ENCODE measurements at regions not wholly inside any gene's neighbourhood (a gene's known extent, or its start where the extent isn't known, plus 50 kb on each side); places are given as distances from the start of the nearest gene placed in this dataset.

DNA sequence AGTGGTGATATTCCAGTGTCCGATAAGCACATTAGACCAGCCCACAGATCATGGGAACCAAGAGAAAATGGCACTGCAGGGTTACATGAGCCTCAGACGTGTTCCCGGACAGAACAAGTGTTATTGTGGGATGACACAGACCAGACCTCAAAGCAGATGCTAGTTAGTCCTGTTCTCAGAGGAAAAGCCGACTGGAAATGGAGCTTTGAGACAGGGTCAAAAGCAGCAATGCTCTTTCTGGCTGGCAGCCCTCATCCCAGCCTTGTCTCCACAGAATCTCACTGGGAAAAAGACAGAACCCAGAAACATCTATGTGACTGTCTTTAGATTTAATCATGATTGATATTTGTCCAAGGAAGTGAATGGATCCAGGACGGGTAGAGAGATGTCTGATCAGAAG lies 506.8 kb downstream of the INSC start:
- DNase-seq: no peak

DNA sequence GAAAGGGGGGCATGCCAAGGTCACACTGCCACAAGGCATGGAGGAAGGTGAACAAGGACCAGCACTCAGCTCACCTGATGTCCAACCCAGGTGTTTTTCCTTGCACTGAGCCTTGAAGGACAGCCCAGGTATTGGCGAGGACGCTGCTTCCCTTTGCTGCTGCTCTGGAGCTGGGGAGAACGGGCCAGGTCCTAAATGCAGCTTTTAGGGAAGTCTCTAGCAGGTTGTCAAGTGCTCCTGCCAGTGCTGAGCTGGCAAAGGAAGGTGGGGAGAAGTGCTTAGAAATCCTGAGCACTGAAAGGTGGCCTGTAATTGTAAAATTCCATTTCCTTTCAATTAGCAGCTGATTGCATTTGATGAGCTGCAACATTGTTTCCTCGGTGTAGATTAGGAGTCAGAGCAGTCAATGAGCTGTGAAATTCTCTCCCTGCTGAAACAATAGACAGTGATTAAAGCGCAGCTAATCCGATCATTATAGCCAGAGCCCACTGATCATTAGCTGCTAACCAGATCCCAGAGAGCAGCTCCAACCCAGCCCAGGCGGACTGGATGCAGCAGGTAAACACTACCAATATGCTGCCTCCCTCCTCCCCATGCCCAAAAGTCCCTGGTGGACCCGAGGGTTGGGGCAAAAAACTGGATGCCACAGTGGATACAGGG lies 507.6 kb downstream of the INSC start:
- no peak for DNase-seq

DNA sequence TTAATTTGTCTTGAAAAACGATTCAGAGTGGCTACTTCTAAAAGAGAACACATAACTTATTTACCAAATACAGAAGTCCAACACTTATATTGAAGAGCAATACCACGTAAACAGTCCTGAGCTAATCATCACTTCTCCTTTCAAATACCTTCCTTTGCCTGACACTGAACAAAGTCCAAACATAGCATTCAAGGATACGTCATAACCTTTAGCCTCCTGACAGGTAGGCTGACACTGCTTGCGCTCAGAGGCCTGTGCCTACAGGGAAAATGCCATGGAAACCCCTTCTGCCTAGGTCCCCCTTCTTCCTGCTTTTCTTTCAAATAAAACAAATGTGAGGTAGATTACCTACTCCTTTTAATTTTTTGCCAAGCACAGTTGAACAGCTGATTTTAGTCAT lies 510.0 kb downstream of the INSC start:
- DNase-seq: no peak

DNA sequence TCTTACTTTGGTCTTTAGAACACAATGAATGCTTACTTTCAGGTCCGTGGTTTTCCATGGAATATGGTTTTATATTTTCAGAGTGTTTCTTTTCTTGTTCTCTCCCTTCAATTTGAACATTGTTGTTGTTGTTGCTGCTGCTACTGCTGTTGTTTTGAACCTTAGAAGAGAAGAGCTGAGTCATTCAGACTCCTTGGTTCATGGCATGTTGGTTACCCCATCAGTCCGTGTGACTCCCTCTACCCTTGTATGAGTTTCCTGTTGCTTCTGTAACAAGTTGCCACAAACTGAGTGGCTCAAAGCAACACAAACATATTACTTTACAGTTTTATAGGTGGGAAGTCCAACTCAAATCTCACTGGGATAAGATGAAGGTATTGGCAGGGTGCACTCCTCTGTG lies 511.0 kb downstream of the INSC start:
- no peak for DNase-seq

DNA sequence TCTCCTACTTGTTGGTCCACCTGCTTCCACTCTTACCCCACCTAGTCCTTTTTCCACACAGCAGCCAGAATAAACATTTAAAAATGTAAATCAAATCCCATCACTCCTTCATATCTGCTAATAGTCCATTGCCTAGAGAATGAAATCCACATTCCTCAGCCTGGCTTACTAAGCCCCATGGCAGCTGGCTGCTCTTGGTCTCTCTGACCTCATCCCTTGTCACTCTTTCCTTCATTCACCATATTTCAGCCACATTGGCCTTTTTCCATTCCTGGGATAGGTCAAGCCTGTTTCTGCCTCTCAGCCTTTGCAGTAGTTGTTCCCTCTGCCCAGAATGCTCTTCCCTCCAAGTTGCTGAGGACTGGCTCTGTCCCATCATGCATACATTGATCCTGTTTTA lies 512.8 kb downstream of the INSC start:
- no peak for DNase-seq

DNA sequence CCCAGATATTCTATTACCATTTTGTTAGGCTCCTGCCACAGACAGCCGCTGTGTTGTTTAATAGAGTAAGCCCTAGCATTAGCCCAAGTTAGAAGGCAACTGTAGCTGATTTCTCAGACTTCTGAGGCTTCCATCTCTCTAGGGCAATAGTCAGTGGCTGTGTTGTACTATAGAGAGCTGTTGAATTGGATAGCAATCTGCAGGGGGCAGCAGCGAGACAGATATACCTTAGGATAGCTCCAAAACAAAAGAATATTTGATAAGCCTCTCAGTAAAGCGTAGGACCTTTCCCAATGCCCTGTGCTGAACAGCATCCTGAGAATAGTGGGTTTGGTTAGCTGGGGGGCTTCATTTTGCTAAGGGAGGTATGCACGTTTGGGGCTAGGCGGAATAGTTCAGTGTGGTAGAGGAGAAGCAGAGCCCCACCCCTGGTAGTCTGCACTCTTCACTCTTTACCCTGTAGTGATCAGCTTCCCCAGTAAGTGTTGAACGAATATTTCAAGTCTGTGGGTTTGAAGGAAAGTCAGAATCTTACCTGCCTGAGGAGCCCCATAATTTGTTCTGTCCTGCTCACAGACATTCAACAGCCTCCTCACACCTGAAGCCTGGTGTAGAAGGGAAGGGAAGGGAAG lies 515.1 kb downstream of the INSC start:
- DNase-seq: no peak

DNA sequence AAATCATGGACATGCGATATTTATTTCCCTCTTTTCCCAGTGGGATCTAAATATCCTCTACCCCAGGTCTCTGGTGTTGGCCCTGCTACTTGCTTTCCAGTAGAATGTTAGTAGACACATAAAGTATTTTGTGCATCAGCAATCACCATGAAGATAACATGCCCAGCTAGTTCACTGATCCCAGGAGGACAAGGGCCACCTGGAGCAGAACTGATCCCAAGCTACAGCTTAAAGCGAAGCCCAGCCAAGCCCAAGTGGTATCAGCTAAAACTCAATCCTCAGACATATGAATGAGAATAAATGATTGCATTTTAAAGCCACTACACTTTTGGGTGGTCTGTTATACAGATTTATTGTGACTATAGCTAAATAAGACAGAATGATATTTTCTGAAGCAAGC lies 516.2 kb downstream of the INSC start:
- no peak for DNase-seq

DNA sequence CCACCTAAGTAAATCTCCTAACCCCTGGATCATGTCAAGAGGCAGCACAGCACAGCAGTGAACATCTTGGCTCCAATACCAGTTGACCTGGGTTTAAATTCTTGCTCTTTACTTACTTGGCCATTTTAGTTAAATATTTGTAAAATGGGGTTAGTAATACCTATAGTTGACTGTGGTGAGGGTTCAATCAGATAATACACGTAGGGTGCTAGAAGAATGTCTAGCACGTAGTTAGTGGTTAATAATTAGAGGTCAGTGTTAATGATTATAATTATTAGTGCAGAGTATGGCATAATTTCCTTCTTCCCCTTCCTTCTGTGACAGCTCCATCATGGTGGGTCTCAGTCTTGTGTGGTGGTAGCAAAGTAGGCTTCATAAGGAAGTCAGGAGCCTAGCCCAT lies 520.8 kb downstream of the INSC start:
- no peak for DNase-seq

DNA sequence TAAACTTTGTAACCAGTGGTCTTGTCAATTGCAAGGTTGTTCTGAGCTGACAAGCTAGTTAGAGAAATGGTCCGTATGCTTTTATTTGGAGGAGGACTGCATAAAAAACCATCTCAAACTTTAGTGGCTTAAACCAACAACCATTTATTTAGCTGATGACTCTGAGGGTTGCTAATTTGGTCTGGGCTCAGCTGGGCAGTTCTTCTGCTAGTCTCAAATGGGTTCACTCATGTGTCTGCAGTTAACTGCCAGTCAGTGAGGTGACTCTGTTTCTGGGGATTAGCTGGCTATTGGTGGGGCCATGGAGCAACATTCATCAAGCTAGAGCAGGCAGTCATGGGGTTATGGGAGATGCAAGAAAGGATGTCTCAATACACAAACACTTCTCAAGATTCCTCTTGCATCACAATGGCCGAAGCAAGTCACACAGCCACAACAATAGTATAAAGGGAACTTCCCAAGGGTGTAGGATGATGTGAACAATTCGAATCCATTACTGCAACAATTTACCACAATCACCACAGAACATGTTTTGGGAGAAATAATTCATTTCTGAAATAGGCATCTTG lies 521.9 kb downstream of the INSC start:
- no peak for DNase-seq

DNA sequence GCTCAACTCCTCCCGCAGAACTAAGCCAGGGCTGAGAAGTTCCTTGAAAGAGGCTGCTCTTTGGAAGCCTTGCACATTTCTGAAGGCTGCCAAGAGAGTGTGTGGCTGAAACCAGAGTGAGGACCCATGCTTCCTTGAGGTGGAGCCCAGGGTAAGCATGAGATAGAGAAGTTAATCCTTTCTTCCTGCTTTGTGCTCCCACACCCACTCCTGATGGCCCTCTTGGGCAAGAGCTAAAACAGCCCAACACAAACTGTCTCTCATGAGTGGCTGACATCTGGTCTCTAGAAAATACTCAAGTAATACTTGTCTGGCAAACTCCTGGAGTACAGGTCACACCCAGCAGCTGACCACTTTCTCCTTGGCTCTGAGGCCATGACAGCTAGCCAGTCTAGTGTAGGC lies 523.7 kb downstream of the INSC start:
- DNase-seq: no peak

DNA sequence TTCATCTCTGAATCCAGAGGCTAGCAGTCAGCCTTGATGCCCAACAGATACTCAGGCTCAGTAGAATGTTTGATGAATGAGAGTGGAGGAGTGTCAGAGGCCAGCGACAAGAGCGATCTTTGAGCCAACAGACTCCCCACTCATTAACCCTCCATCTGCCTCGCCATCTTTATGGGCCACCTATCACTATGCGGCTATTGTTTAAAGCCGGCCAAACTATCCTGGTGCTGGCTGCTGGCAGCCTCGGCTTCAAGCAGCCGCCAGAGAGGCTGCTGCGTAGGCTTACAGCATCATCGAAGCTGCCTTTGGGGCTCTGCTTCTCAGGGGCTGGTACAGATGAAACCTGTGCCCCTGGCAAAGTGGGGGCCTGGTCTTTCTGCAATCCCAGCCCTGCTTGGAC lies 525.6 kb downstream of the INSC start:
- no peak for DNase-seq

DNA sequence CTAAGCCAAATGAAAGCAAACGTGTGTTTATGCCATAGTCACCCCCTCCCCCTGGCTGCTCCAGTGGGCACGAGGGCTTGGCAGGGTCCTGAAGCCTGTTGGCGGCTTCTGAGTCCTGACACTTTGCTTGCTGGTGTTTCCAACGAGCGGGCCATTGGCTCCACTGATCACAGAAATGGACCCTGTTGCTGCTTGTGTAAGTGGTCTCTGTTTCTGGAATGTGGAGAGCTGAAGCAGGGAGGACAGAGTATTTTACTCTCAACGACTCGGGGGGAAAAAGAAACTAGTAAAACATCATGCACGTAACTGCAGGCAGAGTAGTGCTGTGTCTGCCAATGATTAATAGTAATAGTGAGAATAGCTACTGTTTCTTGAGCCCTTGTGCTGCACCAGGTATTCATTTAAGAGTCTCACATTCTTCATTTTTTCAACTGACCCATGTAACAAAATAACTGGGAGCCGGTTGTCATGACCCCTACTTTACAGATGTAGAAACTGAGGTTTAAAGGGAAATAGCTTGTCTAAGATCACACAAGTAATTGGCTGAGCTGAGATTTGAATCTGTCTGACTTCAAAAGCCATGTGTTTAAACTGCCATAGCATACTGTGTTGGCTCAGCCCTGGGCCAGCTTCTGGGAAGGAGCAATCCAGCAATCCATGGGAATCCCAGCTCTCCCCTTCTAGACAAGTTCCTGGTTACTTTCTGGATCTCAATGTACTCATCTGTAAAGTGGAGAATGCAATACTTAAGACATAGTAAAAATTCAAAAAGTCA lies 526.7 kb downstream of the INSC start:
- DNase-seq: peak; percentile 46

DNA sequence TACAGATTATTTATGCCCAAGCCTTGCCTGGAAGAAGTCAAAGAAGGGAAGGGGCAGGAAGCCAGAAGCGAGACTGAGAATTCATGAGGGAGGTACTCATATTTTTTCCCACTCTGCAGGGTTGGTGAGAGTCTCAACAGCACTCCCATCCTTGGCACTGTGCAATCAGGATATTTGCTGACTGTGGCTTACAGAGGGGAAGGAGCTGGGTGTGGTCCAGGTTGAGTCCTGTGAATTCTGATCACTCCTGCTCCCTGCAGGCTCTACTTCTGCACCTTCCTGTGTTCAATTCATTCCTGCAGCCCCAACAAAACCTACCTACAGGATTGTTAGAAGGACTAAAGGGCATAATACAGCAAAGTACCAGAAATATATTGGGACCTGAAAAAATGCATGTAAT lies 530.5 kb downstream of the INSC start:
- no peak for DNase-seq

DNA sequence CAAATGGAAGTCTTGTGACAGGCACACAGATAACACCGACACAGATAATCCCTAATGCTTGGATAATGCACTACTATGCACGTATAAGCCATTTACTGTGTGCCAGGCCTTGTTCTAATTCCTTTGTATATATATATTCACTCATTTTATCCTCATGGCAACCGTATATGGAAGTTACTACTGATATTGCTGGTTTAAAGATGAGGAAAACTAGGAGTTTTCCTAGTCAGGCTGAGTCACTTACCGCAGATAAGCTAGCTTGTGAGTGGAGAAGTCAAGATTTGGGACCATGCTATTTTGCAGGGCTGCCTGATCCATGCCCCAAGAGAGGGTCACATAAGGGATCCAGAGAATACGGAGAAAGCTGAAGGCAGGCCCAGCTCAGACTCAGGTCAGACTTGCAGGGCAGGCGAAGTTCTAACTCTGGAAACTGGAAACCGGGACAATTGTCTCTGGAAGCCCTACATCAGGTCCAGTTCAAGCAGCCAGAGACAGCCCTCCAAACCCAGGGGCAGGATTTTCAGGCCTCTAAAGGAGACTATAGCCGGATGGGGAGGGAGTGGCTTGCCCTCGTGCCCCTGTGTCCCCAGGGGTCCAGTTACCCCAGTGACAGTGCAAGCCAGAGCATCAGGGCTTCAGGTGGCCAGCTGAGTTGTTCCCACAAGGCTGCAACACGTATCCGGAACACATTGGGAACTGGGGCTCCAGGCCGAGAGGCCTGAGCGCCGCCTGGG lies 534.8 kb downstream of the INSC start:
- DNase-seq: no peak

DNA sequence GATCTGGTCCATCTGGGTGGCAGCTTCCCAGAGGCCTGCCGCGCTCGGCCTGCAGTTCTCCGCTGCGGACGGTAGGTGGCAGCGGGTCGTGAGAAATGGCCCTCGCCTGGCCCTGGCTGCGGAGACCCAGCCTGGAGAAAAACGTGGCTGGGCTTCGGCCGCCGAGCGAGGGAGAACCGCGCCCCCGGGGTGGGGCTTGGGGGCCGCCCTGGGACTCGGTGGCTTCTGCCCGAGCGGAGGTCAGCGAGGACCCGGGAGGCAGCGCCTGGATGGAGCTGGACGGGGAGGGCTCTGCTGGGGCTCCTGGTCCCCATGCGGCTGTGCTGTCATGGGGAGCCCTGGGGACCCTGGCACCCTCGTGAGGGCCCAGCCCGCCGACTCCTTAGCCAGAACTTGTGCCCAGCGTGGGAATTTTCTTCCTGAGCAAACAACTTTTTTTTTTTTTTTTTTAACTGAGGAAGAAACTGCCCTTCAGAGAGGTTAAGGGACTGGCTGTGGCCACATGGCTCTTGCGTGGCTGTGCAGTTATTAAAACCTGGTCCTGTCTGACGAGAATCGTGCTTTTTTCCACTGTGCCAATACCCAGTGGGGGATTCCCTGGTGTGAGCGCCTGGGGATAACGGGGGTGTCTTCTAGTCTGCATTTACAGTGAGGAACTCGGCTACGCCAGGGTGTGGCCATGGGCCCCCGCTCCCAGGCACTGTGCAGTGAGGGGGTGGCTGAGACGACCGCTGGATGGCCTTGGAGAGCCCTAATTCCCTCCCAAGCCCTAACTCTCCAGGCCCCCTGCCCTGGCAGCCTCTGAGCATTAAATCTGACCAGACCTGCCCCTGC lies 535.6 kb downstream of the INSC start:
- DNase-seq: peak; percentile 95

DNA sequence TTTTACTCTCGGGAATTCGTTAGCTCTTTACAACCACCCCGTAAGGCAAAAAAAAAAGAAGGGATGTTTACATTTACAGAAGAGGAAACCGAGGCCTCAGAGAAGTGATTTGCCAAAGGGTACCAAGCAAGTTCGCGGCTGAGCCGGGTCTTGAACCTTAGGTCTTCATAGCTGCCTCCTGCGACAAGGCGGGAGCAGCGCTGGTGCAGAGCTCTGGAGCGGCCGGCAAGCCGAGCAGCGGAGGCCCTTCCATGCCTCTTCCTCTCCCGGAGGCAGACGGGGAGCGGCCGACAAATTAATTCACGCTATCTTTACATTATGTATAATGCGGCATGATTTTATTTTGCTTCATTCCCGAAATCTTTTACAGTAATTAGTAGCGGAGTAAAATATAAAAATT lies 536.3 kb downstream of the INSC start:
- no peak for DNase-seq

DNA sequence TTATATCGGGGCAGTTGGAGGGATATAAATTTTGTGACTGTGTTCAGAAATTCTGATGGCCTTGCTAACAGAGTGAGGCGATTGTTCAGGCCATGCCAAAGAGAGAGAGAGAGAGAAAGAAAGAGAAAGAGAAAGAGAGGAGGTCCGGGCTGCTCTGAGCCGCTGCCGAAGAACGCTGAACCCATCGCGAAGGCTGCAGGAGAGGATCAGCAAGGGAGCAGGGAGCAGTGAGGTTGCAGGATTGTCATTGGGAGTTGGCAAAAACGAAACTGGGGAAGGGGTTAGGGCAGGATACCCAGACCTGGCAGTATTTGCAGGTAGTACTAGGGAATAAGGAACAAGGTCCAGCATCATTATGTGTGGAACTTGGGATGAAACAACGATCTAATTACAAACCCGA lies 537.1 kb downstream of the INSC start:
- no peak for DNase-seq

DNA sequence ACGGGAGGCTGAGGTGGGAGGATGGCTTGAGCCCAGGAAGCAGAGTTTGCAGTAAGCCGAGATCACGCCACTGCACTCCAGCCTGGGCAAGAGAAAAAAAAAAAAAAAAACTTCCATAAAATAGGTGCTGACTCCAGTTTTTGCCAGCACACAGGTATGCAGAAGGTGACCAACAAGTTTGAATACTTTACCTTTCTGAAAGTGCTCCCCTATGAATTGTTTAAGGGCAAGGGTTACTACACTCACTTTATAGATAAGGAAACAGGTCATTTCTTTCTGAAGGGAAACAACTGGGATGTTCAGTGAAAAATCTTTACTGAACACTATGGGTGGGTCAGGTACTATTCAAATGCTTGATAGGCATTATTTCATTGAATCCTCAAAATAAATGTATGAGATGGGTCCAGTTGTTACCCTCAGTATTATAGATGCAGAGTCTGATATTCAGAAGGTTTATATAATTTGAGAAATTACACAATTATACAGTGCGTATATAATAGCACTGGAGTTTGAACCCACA lies 538.5 kb downstream of the INSC start:
- no peak for DNase-seq

DNA sequence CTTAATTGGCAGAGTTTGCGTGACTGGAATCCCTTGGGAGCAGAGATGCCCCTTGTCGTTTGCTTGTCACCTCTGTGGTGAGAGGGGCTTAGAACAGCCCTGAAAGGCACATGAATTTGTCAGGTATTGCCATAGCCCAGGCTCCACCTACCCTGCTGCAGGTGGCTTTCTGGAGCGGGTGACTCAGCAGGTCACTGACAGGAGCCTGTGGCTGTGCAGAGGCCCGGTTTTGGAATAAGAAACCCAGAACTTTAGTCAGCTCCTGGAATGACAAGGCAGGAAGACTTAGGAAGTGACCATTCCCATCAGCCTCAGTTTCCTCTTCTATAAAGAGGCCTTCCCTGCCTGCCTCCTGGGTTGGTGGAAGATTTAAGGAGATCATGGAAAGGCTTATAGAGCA lies 539.7 kb downstream of the INSC start:
- no peak for DNase-seq

DNA sequence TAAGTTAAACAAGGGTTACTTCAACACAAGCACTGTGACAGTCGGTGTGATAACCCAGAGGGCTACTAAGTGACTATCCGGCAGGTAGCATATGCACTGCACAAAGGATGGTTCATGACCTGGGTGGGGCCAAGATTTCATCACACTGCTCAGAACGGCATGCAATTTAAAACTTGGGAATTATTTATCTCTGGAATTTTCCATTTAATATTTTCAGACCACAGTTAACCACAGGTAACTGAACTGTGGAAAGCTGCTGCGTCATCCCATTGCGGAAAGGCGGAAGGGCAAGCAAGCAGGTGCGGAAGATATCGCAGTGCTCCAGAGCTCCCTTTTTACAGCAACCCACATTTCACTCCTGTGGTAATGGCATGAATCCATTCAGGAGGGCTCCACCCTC lies 540.8 kb downstream of the INSC start:
- no peak for DNase-seq

DNA sequence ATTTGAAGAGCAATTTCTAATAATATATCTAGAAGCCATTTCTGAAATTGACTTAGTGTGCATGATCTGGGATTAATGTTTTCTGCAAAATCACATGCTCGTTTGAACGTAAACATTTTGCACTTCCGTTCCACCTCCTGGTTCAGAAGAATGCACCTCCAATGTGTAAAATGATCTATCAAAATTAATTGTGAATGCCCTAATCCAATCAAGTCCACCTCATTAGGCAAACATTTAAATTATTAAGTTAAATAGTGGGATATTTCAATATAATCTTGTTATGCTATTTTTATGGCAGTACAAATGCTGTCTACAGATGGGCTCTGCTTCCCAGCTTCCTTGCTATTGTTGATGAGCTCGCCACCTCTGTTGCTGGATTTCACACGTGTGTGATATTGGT lies 542.5 kb downstream of the INSC start:
- DNase-seq: no peak

Data from renal pelvis (tissue), 1 donor.